ENCODE measurements at regions not wholly inside any gene's neighbourhood (a gene's known extent, or its start where the extent isn't known, plus 50 kb on each side); places are given as distances from the start of the nearest gene placed in this dataset.

DNA sequence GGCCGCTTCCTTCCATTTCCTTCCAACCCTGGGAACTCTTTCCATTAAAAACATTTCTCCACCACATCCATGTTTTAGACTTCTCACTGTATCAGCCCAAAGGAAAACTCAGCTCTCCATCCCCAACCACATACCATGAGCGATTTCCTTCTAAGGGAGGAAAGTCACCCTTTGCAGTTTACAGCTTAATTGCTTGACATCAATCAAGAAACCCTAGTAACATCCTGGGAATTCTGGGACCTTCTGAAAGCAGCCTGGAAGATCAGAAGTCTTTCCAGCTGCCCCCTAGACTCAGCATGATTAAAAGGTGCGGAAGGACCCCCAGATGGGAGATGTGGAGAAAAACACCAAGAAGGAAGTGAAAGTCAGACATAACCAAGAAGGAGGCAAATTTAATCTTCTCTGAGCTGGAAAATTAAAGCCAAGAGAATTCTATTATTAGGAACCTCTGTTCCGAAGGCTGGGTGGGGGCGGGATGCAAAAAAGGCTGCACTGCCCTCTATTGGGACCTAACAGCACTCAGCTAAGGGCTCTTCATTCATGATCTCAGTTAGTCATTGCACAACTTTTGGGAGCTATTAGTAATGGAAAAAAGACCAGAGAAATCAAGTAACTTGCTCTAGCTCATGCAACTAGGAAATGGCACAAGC lies 73.3 kb upstream of the PLXNC1 start:
- TF ChIP-seq CTCF (IDR thresholded peaks at IDR 0.05; ENCODE audit: low read depth, low read length) (peak; percentile 71), POLR2A (IDR thresholded peaks at IDR 0.05; ENCODE audit: extremely low read depth, insufficient read length) (no peak), MYC (IDR thresholded peaks at IDR 0.05; ENCODE audit: low read depth, low read length) (no peak)

Data from NB4 (cell line).